Activated CD4-positive, CD25-positive, alpha-beta regulatory T cell (primary cell): ENCODE measurements at regions not wholly inside any gene's neighbourhood (a gene's known extent, or its start where the extent isn't known, plus 50 kb on each side); places are given as distances from the start of the nearest gene placed in this dataset.
"Not testable (repeated sequence)": the region's sequence is repeated elsewhere in the genome, so short reads cannot be mapped to it uniquely, and the experiment has no call there.

Experiments
- DNase-seq, 4 experiments: peaks; one replicate each; lab custom pipeline; 2025; lab: John Stamatoyannopoulos, UW

GRCh38 chr1:14137411-14138134, 437.6 kb downstream of the PRDM2 start:
- no peak for DNase-seq

- DNase-seq = no peak
These were observed 438.1 kb downstream of the PRDM2 start for GRCh38 chr1:14138135-14138506.

- no peak for DNase-seq
These were observed 438.7 kb downstream of the PRDM2 start for GRCh38 chr1:14138687-14139086.

GRCh38 chr1:14140831-14141401, 440.9 kb downstream of the PRDM2 start:
- no peak for DNase-seq

- DNase-seq = no peak
These were observed 441.7 kb downstream of the PRDM2 start for GRCh38 chr1:14141656-14142055.

GRCh38 chr1:14142397-14143100, 442.6 kb downstream of the PRDM2 start:
- DNase-seq = no peak

- no peak for DNase-seq
These were observed 443.8 kb downstream of the PRDM2 start for GRCh38 chr1:14143777-14144176.

- DNase-seq = no peak
These were observed 448.5 kb downstream of the PRDM2 start for GRCh38 chr1:14148526-14148925.

GRCh38 chr1:14149431-14149830, 449.1 kb upstream of the KAZN start:
- DNase-seq = no peak

- DNase-seq = no peak
These were observed 441.9 kb upstream of the KAZN start for GRCh38 chr1:14156543-14156942.

GRCh38 chr1:14160781-14161180, 437.7 kb upstream of the KAZN start:
- DNase-seq = no peak

GRCh38 chr1:14163246-14163645, 435.2 kb upstream of the KAZN start:
- DNase-seq = no peak

GRCh38 chr1:14165371-14165801, 433.1 kb upstream of the KAZN start:
- no peak for DNase-seq

GRCh38 chr1:14167884-14168283, 430.6 kb upstream of the KAZN start:
- DNase-seq = no peak

GRCh38 chr1:14168326-14169063, 430.0 kb upstream of the KAZN start:
- DNase-seq = no peak

GRCh38 chr1:14173598-14173997, 424.9 kb upstream of the KAZN start:
- no peak for DNase-seq

GRCh38 chr1:14177866-14178265, 420.6 kb upstream of the KAZN start:
- DNase-seq = not testable (repeated sequence)

GRCh38 chr1:14180738-14181137, 417.7 kb upstream of the KAZN start:
- no peak for DNase-seq

GRCh38 chr1:14181191-14181795, 417.2 kb upstream of the KAZN start:
- no peak for DNase-seq

GRCh38 chr1:14182856-14183255, 415.6 kb upstream of the KAZN start:
- no peak for DNase-seq

- no peak for DNase-seq
These were observed 415.2 kb upstream of the KAZN start for GRCh38 chr1:14183329-14183728.

GRCh38 chr1:14184454-14184853, 414.0 kb upstream of the KAZN start:
- no peak for DNase-seq
